ENCODE measurements at regions not wholly inside any gene's neighbourhood (a gene's known extent, or its start where the extent isn't known, plus 50 kb on each side); places are given as distances from the start of the nearest gene placed in this dataset.

DNA sequence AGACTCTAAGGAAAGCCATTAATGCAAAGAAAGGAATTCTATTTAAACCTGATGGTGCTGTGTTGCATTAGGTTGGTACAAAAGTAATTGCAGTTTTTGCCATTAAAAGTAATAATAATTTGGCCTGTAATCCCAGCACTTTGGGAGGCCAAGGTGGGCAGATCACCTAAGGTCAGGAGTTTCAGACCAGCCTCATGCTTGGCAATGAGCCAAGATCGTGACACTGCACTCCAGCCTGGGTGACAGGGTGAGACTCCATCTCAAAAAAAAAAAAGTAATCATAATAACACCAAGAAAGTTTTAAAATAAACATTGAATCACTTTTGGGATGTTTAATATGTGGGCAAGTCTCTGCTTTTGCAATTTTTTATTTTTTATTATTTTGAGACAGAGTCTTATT, 107.3 kb upstream of the FRMD4A start:
- TF ChIP-seq, protein P1, sequence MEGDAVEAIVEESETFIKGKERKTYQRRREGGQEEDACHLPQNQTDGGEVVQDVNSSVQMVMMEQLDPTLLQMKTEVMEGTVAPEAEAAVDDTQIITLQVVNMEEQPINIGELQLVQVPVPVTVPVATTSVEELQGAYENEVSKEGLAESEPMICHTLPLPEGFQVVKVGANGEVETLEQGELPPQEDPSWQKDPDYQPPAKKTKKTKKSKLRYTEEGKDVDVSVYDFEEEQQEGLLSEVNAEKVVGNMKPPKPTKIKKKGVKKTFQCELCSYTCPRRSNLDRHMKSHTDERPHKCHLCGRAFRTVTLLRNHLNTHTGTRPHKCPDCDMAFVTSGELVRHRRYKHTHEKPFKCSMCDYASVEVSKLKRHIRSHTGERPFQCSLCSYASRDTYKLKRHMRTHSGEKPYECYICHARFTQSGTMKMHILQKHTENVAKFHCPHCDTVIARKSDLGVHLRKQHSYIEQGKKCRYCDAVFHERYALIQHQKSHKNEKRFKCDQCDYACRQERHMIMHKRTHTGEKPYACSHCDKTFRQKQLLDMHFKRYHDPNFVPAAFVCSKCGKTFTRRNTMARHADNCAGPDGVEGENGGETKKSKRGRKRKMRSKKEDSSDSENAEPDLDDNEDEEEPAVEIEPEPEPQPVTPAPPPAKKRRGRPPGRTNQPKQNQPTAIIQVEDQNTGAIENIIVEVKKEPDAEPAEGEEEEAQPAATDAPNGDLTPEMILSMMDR (IDR thresholded peaks at IDR 0.05), result no peak
- no peak for TF ChIP-seq POLR2A (IDR thresholded peaks at IDR 0.05)

Measured in lower leg skin (tissue), 3 donors.